WTC11 (cell line): ENCODE measurements at regions not wholly inside any gene's neighbourhood (a gene's known extent, or its start where the extent isn't known, plus 50 kb on each side); places are given as distances from the start of the nearest gene placed in this dataset.

Source experiments
- ATAC-seq: fragments of 200-7000 bp; cut with Tn5 transposase; 2 replicates; pipeline ENCODE4 v1.10.0; 2021; ENCODE audit warnings: mild to moderate bottlenecking, moderate library complexity
- CTCF ChIA-PET: fragments of 300-600 bp; sonication (Branson Sonifier 250); formaldehyde crosslinking; loops from one replicate; lab custom pipeline; 2021; ENCODE audit warnings: antibody characterized with exemption; lab: Charles Lee
- POLR2A ChIA-PET: fragments of 350-600 bp; sonication (Branson Sonifier 250); formaldehyde crosslinking; loops from one replicate; lab custom pipeline; 2021; ENCODE audit warnings: antibody characterized with exemption; lab: Charles Lee
- DNase-seq: peaks from one replicate; pipeline ENCODE4 v3.0.0; 2021; ENCODE audit warnings: low spot score
- H3K27ac Mint-ChIP-seq: 2 replicates; pipeline ENCODE4 v1.8.0; 2021; ENCODE audit warnings: mixed read lengths
- H3K27me3 Mint-ChIP-seq: 2 replicates; pipeline ENCODE4 v1.8.0; 2021; ENCODE audit warnings: low read depth, mild to moderate bottlenecking, moderate library complexity, mixed read lengths
- H3K36me3 Mint-ChIP-seq: 2 replicates; pipeline ENCODE4 v1.8.0; 2021; ENCODE audit warnings: mixed read lengths
- H3K4me1 Mint-ChIP-seq: 2 replicates; pipeline ENCODE4 v1.8.0; 2022; ENCODE audit warnings: mixed read lengths
- H3K4me3 Mint-ChIP-seq: 2 replicates; pipeline ENCODE4 v1.8.0; 2021; ENCODE audit warnings: mild to moderate bottlenecking, moderate library complexity, mixed read lengths
- H3K9me3 Mint-ChIP-seq: 2 replicates; pipeline ENCODE4 v1.8.0; 2021; ENCODE audit warnings: mixed read lengths
- ATF1 ChIP-seq: sonication (generic); formaldehyde crosslinking; IDR thresholded peaks from 2 replicates; pipeline ENCODE4 v1.8.1; 2023; ENCODE audit warnings: mild to moderate bottlenecking, moderate library complexity, missing genetic modification reagents
- EMX1 ChIP-seq: fragments of 250-450 bp; sonication (Bioruptor Pico); IDR thresholded peaks from 2 replicates; pipeline ENCODE4 v1.8.0; 2021; ENCODE audit warnings: mild to moderate bottlenecking
- RELA ChIP-seq: sonication (generic); formaldehyde crosslinking; IDR thresholded peaks from 2 replicates; pipeline ENCODE4 v1.8.1; 2022; ENCODE audit warnings: missing genetic modification reagents, mild to moderate bottlenecking, borderline replicate concordance
- SOX15 ChIP-seq: fragments of 250-450 bp; sonication (Bioruptor Pico); IDR thresholded peaks from 2 replicates; pipeline ENCODE4 v1.9.0; 2021; ENCODE audit warnings: mild to moderate bottlenecking
- ZNF396 ChIP-seq: fragments of 250-450 bp; sonication (Bioruptor Pico); IDR thresholded peaks from 2 replicates; pipeline ENCODE4 v1.8.0; 2021; ENCODE audit warnings: mild to moderate bottlenecking, moderate library complexity, borderline replicate concordance
- ZNF423 ChIP-seq: fragments of 250-450 bp; sonication (Bioruptor Pico); IDR thresholded peaks from 2 replicates; pipeline ENCODE4 v2.1.2; 2022; ENCODE audit warnings: mild to moderate bottlenecking, moderate library complexity
- ZNF671 ChIP-seq: fragments of 250-450 bp; sonication (Bioruptor Pico); IDR thresholded peaks from 2 replicates; pipeline ENCODE4 v1.8.0; 2021; ENCODE audit warnings: mild to moderate bottlenecking
- TF ChIP-seq, protein P1 (sequence below): sonication (generic); formaldehyde crosslinking; IDR thresholded peaks from 2 replicates; pipeline ENCODE4 v1.8.0; 2023; ENCODE audit warnings: missing genetic modification reagents, mild to moderate bottlenecking, borderline replicate concordance
- TF ChIP-seq, protein P2 (sequence below): sonication (generic); formaldehyde crosslinking; IDR thresholded peaks from 2 replicates; pipeline ENCODE4 v1.8.0; 2022; ENCODE audit warnings: mild to moderate bottlenecking, missing genetic modification reagents
- TF ChIP-seq, protein P3 (sequence below): sonication (generic); formaldehyde crosslinking; IDR thresholded peaks from 2 replicates; pipeline ENCODE4 v1.8.1; 2022; ENCODE audit warnings: missing genetic modification reagents, borderline replicate concordance
- TF ChIP-seq, protein P4 (sequence below): fragments of 250-450 bp; sonication (Bioruptor Pico); conservative IDR thresholded peaks from 2 replicates; pipeline ENCODE4 v1.9.0; 2021; ENCODE audit warnings: mild to moderate bottlenecking
- TF ChIP-seq, protein P5 (sequence below): sonication (generic); formaldehyde crosslinking; IDR thresholded peaks from 2 replicates; pipeline ENCODE4 v1.8.0; 2022; ENCODE audit warnings: missing genetic modification reagents
- TF ChIP-seq, protein P6 (sequence below): fragments of 250-450 bp; sonication (Bioruptor Pico); IDR thresholded peaks from 2 replicates; pipeline ENCODE4 v2.1.2; 2022; ENCODE audit warnings: mild to moderate bottlenecking, moderate library complexity

DNA sequence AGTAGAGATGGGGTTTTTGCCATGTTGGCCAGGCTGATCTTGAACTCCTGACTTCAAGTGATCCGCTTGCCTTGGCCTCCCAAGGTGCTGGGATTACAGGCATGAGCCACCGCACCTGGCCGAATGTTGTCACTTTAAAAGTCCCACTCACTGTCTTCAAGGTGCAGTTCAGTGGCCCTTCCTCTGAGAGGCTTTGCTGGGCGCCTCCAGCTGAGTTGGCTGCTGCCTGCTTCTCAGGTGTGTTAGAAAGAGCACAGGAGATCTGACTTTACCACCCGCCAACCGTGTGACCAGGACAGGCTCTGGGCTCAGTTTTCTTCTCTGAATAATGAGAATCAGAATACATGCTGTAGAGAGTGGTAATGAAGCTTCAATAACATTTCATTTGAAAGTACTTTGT lies 207.4 kb downstream of the CEP135 start:
- H3K9me3 Mint-ChIP-seq = no peaks in the 10 kb centered on the region
- peaks cover 6% of the 10 kb centered on the region; the same call in 1 of the 2 replicates for H3K4me1 Mint-ChIP-seq
- no peaks in the 10 kb centered on the region for H3K27me3 Mint-ChIP-seq
- ATAC-seq = peak; percentile 82
- H3K27ac Mint-ChIP-seq = no peak overlapping the region
- TF ChIP-seq, protein P1, sequence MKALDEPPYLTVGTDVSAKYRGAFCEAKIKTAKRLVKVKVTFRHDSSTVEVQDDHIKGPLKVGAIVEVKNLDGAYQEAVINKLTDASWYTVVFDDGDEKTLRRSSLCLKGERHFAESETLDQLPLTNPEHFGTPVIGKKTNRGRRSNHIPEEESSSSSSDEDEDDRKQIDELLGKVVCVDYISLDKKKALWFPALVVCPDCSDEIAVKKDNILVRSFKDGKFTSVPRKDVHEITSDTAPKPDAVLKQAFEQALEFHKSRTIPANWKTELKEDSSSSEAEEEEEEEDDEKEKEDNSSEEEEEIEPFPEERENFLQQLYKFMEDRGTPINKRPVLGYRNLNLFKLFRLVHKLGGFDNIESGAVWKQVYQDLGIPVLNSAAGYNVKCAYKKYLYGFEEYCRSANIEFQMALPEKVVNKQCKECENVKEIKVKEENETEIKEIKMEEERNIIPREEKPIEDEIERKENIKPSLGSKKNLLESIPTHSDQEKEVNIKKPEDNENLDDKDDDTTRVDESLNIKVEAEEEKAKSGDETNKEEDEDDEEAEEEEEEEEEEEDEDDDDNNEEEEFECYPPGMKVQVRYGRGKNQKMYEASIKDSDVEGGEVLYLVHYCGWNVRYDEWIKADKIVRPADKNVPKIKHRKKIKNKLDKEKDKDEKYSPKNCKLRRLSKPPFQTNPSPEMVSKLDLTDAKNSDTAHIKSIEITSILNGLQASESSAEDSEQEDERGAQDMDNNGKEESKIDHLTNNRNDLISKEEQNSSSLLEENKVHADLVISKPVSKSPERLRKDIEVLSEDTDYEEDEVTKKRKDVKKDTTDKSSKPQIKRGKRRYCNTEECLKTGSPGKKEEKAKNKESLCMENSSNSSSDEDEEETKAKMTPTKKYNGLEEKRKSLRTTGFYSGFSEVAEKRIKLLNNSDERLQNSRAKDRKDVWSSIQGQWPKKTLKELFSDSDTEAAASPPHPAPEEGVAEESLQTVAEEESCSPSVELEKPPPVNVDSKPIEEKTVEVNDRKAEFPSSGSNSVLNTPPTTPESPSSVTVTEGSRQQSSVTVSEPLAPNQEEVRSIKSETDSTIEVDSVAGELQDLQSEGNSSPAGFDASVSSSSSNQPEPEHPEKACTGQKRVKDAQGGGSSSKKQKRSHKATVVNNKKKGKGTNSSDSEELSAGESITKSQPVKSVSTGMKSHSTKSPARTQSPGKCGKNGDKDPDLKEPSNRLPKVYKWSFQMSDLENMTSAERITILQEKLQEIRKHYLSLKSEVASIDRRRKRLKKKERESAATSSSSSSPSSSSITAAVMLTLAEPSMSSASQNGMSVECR = no peak
- TF ChIP-seq, protein P2, sequence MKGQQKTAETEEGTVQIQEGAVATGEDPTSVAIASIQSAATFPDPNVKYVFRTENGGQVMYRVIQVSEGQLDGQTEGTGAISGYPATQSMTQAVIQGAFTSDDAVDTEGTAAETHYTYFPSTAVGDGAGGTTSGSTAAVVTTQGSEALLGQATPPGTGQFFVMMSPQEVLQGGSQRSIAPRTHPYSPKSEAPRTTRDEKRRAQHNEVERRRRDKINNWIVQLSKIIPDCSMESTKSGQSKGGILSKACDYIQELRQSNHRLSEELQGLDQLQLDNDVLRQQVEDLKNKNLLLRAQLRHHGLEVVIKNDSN = no peak
- no peak for TF ChIP-seq ZNF423 (CRISPR knock-in tag)
- no peak for TF ChIP-seq SOX15 (CRISPR knock-in tag)
- TF ChIP-seq, protein P3, sequence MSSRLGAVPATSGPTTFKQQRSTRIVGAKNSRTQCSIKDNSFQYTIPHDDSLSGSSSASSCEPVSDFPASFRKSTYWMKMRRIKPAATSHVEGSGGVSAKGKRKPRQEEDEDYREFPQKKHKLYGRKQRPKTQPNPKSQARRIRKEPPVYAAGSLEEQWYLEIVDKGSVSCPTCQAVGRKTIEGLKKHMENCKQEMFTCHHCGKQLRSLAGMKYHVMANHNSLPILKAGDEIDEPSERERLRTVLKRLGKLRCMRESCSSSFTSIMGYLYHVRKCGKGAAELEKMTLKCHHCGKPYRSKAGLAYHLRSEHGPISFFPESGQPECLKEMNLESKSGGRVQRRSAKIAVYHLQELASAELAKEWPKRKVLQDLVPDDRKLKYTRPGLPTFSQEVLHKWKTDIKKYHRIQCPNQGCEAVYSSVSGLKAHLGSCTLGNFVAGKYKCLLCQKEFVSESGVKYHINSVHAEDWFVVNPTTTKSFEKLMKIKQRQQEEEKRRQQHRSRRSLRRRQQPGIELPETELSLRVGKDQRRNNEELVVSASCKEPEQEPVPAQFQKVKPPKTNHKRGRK (CRISPR knock-in tag) = no peak
- TF ChIP-seq, protein P4, sequence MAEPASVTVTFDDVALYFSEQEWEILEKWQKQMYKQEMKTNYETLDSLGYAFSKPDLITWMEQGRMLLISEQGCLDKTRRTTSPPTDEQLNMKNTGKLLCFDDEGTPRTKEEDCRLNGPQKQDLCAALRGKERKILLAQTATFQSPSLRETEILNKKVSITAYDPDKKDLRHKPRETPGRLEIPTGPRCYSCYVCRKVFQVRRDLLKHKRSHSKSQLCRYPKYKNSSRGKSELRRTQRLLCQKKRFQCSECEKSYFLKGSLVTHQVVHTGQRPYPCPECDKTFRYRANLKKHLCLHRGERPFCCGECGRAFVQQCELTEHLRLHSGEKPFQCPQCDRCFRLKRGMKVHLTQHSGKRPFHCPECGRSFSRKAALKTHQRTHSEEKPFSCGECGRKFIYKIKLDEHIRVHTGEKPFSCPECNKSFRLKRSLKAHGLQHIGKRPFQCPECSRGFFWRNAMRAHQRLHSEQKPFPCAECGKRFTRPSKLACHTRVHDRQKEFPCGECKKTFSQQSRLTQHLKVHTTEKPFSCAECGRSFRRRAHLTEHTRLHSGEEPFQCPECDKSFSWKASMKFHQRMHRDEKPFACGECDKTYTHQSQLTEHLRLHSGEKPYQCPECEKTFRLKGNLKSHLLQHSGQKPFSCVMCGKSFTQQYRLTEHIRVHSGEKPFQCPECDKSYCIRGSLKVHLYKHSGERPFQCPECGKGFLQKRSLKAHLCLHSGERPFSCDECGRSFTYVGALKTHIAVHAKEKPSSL (CRISPR knock-in tag) = no peak
- no peak for TF ChIP-seq RELA
- TF ChIP-seq, protein P5, sequence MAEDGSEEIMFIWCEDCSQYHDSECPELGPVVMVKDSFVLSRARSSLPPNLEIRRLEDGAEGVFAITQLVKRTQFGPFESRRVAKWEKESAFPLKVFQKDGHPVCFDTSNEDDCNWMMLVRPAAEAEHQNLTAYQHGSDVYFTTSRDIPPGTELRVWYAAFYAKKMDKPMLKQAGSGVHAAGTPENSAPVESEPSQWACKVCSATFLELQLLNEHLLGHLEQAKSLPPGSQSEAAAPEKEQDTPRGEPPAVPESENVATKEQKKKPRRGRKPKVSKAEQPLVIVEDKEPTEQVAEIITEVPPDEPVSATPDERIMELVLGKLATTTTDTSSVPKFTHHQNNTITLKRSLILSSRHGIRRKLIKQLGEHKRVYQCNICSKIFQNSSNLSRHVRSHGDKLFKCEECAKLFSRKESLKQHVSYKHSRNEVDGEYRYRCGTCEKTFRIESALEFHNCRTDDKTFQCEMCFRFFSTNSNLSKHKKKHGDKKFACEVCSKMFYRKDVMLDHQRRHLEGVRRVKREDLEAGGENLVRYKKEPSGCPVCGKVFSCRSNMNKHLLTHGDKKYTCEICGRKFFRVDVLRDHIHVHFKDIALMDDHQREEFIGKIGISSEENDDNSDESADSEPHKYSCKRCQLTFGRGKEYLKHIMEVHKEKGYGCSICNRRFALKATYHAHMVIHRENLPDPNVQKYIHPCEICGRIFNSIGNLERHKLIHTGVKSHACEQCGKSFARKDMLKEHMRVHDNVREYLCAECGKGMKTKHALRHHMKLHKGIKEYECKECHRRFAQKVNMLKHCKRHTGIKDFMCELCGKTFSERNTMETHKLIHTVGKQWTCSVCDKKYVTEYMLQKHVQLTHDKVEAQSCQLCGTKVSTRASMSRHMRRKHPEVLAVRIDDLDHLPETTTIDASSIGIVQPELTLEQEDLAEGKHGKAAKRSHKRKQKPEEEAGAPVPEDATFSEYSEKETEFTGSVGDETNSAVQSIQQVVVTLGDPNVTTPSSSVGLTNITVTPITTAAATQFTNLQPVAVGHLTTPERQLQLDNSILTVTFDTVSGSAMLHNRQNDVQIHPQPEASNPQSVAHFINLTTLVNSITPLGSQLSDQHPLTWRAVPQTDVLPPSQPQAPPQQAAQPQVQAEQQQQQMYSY (CRISPR knock-in tag) = no peak
- TF ChIP-seq ATF1 (CRISPR knock-in tag) = no peak
- no peak for TF ChIP-seq ZNF396 (CRISPR knock-in tag)
- no peak for TF ChIP-seq EMX1 (CRISPR knock-in tag)
- TF ChIP-seq, all 79 proteins: peak for 0
- CTCF ChIA-PET = no interaction called here
- peak; percentile 42 for DNase-seq
- H3K4me3 Mint-ChIP-seq = no peak overlapping the region
- no peaks in the 10 kb centered on the region for H3K36me3 Mint-ChIP-seq
- POLR2A ChIA-PET = no interaction called here

DNA sequence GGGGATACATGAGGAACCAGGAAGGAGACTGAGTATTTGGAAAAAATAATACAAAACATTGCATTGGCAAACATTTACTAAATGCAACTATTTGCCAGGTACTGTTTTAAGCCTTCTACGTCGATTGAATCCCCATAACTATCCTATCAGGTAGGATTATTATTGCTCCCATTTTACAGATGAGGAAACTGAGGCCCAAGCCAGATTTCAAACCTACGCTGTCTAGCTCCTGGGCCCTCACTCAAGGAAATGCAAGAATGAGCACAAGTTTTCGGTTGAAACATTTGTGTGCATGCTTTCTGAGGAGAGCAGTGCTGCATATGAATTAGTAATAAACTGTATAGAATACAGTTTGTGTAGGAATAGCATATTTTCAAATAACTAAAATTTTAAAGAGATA lies 206.7 kb downstream of the CEP135 start:
- TF ChIP-seq SOX15 (CRISPR knock-in tag) = no peak
- TF ChIP-seq ZNF671 (CRISPR knock-in tag) = no peak
- TF ChIP-seq, protein P6, sequence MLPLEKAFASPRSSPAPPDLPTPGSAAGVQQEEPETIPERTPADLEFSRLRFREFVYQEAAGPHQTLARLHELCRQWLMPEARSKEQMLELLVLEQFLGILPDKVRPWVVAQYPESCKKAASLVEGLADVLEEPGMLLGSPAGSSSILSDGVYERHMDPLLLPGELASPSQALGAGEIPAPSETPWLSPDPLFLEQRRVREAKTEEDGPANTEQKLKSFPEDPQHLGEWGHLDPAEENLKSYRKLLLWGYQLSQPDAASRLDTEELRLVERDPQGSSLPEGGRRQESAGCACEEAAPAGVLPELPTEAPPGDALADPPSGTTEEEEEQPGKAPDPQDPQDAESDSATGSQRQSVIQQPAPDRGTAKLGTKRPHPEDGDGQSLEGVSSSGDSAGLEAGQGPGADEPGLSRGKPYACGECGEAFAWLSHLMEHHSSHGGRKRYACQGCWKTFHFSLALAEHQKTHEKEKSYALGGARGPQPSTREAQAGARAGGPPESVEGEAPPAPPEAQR (CRISPR knock-in tag) = no peak
- TF ChIP-seq, protein P4 (CRISPR knock-in tag) = no peak

More for the DNA sequence above, 206.7 kb downstream of the CEP135 start:
- H3K9me3 Mint-ChIP-seq = no peaks in the 10 kb centered on the region
- H3K4me1 Mint-ChIP-seq = peaks cover 9% of the 10 kb centered on the region
- H3K27ac Mint-ChIP-seq = no peak overlapping the region
- ChIA-PET POLR2A (no interaction called here), CTCF (no interaction called here)
- no peak overlapping the region for H3K4me3 Mint-ChIP-seq
- no peaks in the 10 kb centered on the region for H3K27me3 Mint-ChIP-seq
- no peak for DNase-seq
- no peak for ATAC-seq
- no peaks in the 10 kb centered on the region for H3K36me3 Mint-ChIP-seq
